Activated naive CD4-positive, alpha-beta T cell (primary cell): ENCODE measurements at regions not wholly inside any gene's neighbourhood (a gene's known extent, or its start where the extent isn't known, plus 50 kb on each side); places are given as distances from the start of the nearest gene placed in this dataset.
"Not testable (repeated sequence)": the region's sequence is repeated elsewhere in the genome, so short reads cannot be mapped to it uniquely, and the experiment has no call there.

Experiments used
- DNase-seq, 4 experiments: peaks; one replicate each; lab custom pipeline; 2025; lab: John Stamatoyannopoulos, UW

GRCh38 chr19:30870876-30871275 is 478.4 kb downstream of the TSHZ3 start:
- no peak for DNase-seq

DNA sequence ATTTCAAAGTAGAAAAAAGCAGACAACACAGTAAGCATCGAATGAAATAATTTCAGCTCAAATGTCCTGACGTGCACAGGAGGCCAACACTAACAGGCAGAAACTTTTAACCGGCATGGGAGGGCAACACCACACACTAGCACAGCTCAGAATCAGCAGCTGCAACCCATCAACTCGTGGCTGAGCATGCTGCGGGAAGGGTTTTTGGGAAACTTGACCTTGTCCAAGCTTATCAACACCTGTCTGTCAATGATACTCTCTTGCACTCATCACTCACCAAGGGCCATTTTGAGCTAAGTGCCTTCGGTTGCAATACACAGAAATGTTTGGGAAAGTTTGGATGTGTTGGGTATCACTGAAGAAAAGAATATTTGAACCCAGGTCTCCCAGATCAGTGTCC is 483.7 kb downstream of the TSHZ3 start:
- DNase-seq, result no peak

DNA sequence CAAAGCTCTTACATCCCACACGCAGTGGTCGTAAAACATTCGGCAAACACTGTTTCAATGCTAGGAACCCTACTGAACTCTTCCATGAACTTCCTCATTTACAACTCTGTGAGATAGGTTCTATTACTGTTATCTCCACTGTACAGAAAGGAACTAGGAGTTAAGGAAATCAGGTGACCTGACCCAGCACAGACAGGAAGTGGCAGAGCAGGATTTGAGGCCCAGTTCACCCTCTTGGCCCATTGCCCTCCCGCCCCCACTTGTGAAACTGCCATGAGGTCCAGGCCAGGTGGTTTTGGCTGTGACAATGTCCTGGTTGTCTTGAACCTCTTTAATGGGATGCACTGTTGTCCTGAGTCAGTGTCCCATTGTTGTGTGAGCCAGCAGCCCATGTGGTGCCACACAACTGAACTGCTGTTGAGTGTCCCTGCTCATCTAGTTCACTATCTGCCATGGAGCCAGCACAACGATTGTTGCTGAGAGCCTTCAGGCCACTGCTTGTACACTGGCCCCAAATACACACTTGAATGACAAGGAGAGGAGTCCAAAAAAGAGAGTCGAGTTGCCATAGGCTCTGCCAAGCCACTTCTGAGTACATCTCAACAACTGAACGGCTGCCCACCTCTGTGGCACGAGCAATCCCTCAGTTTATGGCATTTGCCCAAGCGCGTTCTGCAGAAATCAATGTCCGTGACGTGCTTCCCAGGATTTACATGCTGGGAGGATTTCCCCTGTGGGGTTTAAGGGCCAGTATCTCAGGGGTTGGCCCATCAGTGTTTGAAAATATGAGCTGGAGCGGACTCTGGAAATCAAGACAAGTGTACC is 484.6 kb downstream of the TSHZ3 start:
- DNase-seq, result no peak

DNA sequence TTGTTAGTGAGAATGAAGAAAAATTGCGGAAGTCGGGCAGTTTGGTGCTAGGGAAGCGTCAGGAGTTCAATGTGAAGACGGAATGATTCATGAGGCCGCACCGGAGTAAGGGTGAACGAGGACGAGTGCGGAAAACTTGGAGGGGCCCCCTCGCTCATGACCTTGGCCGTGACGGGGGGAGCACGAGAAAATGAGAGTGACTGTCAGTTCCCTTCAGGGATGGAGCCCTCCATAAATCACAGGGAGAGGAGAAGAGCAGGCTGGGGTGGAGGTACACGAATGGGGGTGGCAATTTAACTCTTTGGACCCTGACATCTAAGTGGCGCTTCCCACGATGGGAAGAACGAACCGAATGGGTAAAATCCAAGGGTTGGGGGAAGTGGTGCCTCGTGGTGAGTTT is 486.4 kb downstream of the TSHZ3 start:
- no peak for DNase-seq

DNA sequence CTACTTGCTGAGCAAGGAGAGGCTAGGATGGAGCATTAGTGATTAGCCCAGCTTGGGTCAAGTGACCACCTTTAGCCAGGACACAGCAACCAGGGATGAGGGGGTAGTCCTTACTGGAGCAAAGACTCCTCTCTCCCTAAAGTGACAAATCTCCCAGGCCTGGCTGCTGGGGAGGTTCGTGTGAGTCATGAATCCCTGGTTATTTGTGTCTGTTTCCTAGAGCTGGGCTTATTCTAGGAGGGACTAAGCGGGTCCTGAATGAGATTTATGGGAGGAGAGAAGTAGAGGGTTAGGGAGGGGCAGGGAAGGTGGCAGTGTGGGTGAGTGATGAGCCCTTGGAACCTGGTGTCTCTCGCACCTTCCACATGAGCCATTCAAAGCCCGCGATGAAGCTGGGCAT is 487.3 kb downstream of the TSHZ3 start:
- no peak for DNase-seq

DNA sequence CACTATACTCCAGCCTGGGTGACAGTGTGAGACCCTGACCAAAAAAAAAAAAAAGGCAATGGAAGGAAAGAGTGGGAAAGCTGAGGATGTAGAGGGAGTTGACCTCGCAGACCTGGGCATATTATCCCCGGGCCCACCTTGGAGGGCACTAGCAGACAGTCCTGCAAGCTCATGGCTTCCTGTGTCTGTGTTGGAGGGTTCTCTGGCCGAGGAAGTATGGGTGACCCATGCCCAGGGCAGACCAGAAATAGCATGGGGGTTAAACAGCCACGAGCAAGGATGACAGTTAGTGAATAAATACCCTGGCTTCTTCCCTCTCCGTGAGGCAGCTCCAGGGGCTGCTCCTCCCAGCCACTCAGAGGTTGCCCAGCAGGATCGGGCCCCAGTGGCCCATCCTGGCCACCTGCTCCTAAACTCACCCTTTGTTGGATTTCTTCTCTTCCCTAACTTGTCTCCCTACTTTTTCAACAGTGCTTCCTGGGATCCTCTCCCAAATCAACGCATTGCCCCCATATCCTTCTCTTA is 485.8 kb downstream of the ZNF536 start:
- no peak for DNase-seq

DNA sequence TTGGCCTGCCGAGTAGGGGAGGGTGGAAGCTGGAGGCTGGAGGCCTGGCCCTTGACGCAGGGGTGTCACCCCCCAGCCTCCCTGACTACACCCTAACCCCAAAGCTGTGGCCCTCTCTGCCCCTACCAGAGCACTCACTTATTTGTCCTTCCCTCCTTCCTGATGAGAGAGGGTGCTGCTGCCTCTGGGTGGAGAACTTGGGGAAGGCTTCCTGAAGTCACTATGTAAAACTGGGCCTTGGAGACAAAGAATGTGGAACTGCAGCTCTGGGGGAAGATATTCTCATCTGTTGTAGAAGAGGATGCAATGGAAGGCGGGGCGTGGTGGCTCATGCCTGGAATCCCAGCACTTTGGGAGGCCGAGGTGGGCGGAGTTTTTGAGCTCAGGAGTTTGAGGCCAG is 485.2 kb downstream of the ZNF536 start:
- DNase-seq, result no peak

DNA sequence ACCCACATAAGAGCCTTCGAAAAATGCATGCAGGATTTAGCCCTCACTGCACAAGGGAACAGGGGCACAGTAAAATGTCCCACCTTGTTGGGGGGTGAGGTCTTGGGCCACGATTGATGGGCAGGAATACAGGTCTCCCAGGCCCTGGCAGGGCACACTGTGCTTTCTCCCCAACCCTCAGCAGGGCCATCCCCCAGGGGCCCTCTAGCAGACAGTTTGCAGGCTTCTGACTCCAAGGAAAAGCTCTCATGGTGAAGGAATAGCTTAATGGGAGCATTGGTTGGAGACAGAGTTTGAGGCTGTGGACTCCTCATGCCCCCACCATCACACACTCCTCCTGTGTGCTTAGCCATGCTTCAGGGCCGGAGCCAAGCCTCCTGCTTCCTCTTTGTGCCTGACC is 484.6 kb downstream of the ZNF536 start:
- no peak for DNase-seq

DNA sequence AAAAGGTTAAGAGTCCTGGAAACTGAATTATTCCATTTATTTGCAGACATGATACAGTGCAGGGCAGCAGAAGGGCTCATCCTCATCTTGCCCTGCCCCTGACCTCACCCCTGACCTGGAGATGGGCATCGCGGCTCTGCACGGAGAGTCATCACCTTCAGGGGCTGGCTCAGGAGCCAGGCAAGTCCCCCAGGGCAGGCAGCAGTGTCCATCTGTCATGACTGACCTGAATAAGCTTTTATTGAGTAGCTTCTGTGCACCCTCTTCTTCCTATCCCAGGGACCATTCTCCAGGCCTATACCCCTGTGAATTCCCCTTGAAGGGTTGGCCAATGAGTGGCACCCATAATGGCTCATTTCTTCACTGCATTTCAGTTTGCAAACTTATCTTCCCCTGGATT is 484.2 kb downstream of the ZNF536 start:
- no peak for DNase-seq

GRCh38 chr19:30855442-30855841 is 483.3 kb downstream of the ZNF536 start:
- DNase-seq, result no peak

DNA sequence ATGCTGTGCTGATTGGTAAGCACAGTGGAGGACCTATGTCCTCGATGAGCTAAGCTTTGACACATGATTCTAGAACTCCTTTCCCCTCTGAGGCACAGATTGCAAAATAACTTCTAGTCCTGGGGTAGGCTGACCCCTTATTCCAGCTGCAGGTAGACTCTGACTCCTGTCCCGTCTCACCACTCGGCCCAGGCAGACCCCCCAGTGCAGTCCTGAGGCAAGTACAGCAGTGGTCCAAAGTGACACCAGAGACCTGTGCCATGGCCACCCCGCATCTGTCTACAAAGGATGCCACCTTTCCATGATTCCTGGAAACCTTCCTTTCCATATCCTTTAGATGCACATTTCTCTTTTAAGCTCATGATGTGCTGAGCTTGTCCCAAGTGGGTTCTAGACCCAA is 482.5 kb downstream of the ZNF536 start:
- DNase-seq, result no peak

- no peak for DNase-seq
These were observed 482.0 kb downstream of the ZNF536 start for GRCh38 chr19:30854207-30854606.

DNA sequence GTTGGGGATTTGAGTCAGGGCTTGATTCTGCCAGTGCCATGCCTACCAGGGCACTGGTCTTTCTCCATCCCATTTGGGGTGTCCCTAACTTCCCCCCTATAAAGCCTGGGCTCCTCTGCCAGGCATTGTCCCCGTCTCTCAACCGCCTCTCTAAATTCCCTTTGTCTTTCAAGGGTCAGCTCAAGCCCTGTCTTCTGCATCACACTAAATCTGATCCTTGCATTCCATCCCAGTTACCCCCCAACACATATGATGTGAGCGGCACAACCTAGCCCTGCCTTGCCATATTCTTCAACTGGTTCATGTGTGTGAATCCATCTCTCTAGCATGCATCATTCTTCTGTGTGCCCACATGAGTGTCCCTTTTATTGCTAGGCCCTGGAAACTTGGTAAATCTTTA is 480.9 kb downstream of the ZNF536 start:
- DNase-seq, result no peak

- DNase-seq, result no peak
These were observed 480.0 kb downstream of the ZNF536 start for GRCh38 chr19:30852168-30852567.

DNA sequence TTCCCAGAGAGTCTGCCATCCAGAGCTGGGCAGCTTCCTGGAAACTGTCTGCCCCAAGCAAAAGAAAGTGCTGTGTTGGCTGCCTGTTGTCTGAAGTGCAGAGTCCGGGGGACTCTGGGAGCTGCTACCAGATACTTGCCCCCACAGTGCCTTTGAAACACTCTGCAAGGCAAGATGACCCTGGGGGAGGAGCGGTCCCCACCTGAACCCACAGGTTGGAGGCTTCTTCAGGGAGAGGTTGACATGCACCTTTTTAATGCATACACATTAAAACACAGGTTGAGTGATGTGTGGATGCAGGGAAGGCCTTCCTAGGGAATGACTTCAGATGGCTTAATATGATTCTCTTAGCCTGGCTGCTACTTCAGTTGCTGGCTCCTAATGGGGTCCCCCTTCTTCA is 479.5 kb downstream of the ZNF536 start:
- DNase-seq, result no peak

DNA sequence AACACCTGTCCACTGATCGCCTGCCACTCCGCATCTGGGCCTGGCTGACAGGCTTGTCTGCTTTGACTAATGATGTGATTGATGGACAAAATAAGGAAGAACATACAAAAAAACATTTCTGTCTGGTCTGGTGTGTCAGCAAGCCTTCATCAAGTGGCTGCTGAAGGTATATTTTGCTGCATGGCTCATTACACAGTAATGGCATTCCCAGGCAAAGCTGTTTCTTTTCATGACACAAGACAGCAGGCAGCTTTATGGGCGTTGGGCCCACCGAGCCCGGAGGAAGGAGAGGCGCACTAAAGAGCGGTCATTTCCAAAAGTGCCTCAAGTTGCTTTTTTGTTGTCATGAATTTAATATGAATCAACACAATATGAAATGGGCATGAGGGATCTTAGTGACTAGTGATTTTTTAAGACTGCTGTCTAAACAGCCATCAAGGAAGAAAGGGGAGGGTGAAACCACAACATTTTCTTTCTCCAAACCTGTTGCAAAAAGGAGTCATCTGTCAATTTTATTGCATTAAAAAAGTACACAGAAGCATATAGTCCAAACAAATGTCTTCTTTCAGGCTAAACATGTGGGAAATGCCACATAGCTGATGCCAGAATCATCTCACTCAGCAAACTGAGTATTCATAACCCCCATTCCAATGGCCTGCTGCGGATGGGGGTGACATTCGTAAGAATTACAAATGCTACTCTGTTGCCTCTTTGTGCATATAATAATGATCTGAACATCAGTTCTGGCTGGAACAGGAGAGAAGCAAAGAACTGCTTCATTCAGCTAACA is 476.6 kb downstream of the ZNF536 start:
- DNase-seq, result no peak

DNA sequence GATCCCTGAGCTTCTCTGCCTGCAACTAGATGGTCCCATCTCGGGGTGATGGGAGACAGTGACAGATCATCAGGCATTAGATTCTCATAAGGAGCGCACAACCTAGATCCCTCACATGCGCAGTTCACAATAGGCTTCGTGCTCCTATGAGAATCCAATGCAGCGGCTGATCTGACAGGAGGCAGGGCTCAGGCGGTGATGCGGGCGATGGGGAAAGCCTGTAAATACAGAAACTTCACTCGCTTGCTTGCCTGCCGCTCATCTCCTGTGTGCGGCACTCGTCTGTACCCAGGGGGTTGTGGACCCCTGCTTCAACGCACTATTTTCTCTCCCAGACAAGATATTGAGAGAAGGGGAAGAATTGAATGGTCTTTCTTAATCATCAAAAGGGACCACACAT is 473.9 kb downstream of the ZNF536 start:
- DNase-seq, result no peak

- DNase-seq, result no peak
These were observed 470.7 kb downstream of the ZNF536 start for GRCh38 chr19:30842926-30843325.

DNA sequence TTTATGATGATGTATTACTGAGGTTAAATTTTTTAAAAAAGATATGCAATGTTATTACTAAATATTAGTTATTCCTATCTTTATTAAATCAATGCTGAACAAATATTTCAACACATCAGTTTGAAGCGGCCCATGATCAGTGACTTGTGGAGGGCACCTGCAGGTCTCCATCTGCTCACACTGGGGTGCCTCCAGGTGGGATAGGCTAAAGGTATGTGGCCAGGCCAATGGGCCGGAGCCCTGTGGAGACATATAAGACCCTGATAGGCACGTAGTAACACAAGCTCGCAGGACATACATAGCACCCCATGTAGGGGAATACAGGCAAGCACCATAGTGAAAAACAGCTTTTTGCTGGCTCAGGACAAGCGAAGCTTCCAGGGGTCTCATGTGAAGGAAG is 469.8 kb downstream of the ZNF536 start:
- DNase-seq, result no peak

GRCh38 chr19:30830875-30831274 is 458.7 kb downstream of the ZNF536 start:
- no peak for DNase-seq

DNA sequence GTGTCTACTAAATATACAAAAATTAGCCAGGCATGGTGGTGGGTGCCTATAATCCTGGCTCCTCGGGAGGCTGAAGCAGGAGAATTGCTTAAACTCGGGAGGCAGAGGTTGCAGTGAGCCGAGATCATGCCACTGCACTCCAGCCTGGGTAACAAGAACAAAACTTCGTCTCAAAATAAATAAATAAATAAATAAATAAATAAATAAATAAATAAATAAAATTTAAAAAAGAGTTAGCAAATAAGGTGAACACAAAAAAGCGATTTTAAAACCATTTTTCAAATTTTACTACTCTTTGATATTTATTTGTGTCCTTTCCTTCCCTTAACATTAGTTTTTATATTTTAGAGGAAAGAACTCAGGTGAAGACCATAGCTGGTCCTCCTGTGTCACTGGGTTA is 453.3 kb downstream of the ZNF536 start:
- not testable (repeated sequence) for DNase-seq

GRCh38 chr19:30824809-30825208 is 452.6 kb downstream of the ZNF536 start:
- DNase-seq, result no peak

GRCh38 chr19:30817965-30818567 is 445.9 kb downstream of the ZNF536 start:
- no peak for DNase-seq
